ENCODE measurements at regions not wholly inside any gene's neighbourhood (a gene's known extent, or its start where the extent isn't known, plus 50 kb on each side); places are given as distances from the start of the nearest gene placed in this dataset.

GRCh38 chr6:65780691-65781090, 73.7 kb upstream of the EYS start:
- no peak overlapping the region for H3K27ac ChIP-seq
- H3K4me3 ChIP-seq (IDR thresholded peaks at IDR 0.05; ENCODE audit: insufficient read depth, low read depth, low read length), result no peak overlapping the region
- H3K36me3 ChIP-seq (ENCODE audit: insufficient read depth), result no peaks in the 10 kb centered on the region
- H4K20me1 ChIP-seq (ENCODE audit: insufficient read depth), result no peaks in the 10 kb centered on the region
- no peak overlapping the region for H3K4me2 ChIP-seq
- H3K27me3 ChIP-seq (ENCODE audit: insufficient read depth, low read depth), result no peaks in the 10 kb centered on the region
- no peak overlapping the region for H3K9ac ChIP-seq
- H3K4me1 ChIP-seq (ENCODE audit: low read depth, poor library complexity, severe bottlenecking), result no peaks in the 10 kb centered on the region
- H2AFZ ChIP-seq (ENCODE audit: low read depth), result no peak overlapping the region
- TF ChIP-seq CTCF (conservative IDR thresholded peaks at IDR 0.05; ENCODE audit: low read depth, low read length), result no peak
- H3K79me2 ChIP-seq (ENCODE audit: insufficient read depth, low read depth), result no peaks in the 10 kb centered on the region

GRCh38 chr6:65776332-65776731, 69.3 kb upstream of the EYS start:
- no peak for TF ChIP-seq CTCF (conservative IDR thresholded peaks at IDR 0.05; ENCODE audit: low read depth, low read length)
- H3K4me1 ChIP-seq (ENCODE audit: low read depth, poor library complexity, severe bottlenecking), result no peaks in the 10 kb centered on the region
- no peak overlapping the region for H3K4me3 ChIP-seq (IDR thresholded peaks at IDR 0.05; ENCODE audit: insufficient read depth, low read depth, low read length)
- H2AFZ ChIP-seq (ENCODE audit: low read depth), result no peak overlapping the region
- no peaks in the 10 kb centered on the region for H3K79me2 ChIP-seq (ENCODE audit: insufficient read depth, low read depth)
- H4K20me1 ChIP-seq (ENCODE audit: insufficient read depth), result no peaks in the 10 kb centered on the region
- no peak overlapping the region for H3K4me2 ChIP-seq
- no peak overlapping the region for H3K27ac ChIP-seq
- H3K36me3 ChIP-seq (ENCODE audit: insufficient read depth), result no peaks in the 10 kb centered on the region
- no peaks in the 10 kb centered on the region for H3K27me3 ChIP-seq (ENCODE audit: insufficient read depth, low read depth)
- no peak overlapping the region for H3K9ac ChIP-seq

GRCh38 chr6:65771946-65772345, 64.9 kb upstream of the EYS start:
- H3K9ac ChIP-seq, result no peak overlapping the region
- H2AFZ ChIP-seq (ENCODE audit: low read depth), result no peak overlapping the region
- H3K4me2 ChIP-seq, result no peak overlapping the region
- no peak overlapping the region for H3K27ac ChIP-seq
- no peaks in the 10 kb centered on the region for H3K36me3 ChIP-seq (ENCODE audit: insufficient read depth)
- no peaks in the 10 kb centered on the region for H3K4me1 ChIP-seq (ENCODE audit: low read depth, poor library complexity, severe bottlenecking)
- no peaks in the 10 kb centered on the region for H4K20me1 ChIP-seq (ENCODE audit: insufficient read depth)
- no peaks in the 10 kb centered on the region for H3K27me3 ChIP-seq (ENCODE audit: insufficient read depth, low read depth)
- H3K79me2 ChIP-seq (ENCODE audit: insufficient read depth, low read depth), result no peaks in the 10 kb centered on the region
- no peak for TF ChIP-seq CTCF (conservative IDR thresholded peaks at IDR 0.05; ENCODE audit: low read depth, low read length)
- no peak overlapping the region for H3K4me3 ChIP-seq (IDR thresholded peaks at IDR 0.05; ENCODE audit: insufficient read depth, low read depth, low read length)

GRCh38 chr6:65761890-65762289, 54.9 kb upstream of the EYS start:
- no peak overlapping the region for H3K27ac ChIP-seq
- H3K4me2 ChIP-seq, result no peak overlapping the region
- H3K27me3 ChIP-seq (ENCODE audit: insufficient read depth, low read depth), result no peaks in the 10 kb centered on the region
- H3K4me3 ChIP-seq (IDR thresholded peaks at IDR 0.05; ENCODE audit: insufficient read depth, low read depth, low read length), result no peak overlapping the region
- TF ChIP-seq CTCF (conservative IDR thresholded peaks at IDR 0.05; ENCODE audit: low read depth, low read length), result no peak
- H3K4me1 ChIP-seq (ENCODE audit: low read depth, poor library complexity, severe bottlenecking), result no peaks in the 10 kb centered on the region
- H2AFZ ChIP-seq (ENCODE audit: low read depth), result no peak overlapping the region
- H3K79me2 ChIP-seq (ENCODE audit: insufficient read depth, low read depth), result no peaks in the 10 kb centered on the region
- no peak overlapping the region for H3K9ac ChIP-seq
- no peaks in the 10 kb centered on the region for H3K36me3 ChIP-seq (ENCODE audit: insufficient read depth)
- no peaks in the 10 kb centered on the region for H4K20me1 ChIP-seq (ENCODE audit: insufficient read depth)

- no peak for TF ChIP-seq CTCF (conservative IDR thresholded peaks at IDR 0.05; ENCODE audit: low read depth, low read length)
- Histone ChIP-seq H4K20me1 (ENCODE audit: insufficient read depth) (no peaks in the 10 kb centered on the region), H3K27me3 (ENCODE audit: insufficient read depth, low read depth) (no peaks in the 10 kb centered on the region), H3K4me2 (no peak overlapping the region), H3K79me2 (ENCODE audit: insufficient read depth, low read depth) (no peaks in the 10 kb centered on the region), H3K36me3 (ENCODE audit: insufficient read depth) (no peaks in the 10 kb centered on the region), H3K9ac (no peak overlapping the region), H2AFZ (ENCODE audit: low read depth) (no peak overlapping the region), H3K4me3 (IDR thresholded peaks at IDR 0.05; ENCODE audit: insufficient read depth, low read depth, low read length) (no peak overlapping the region), H3K4me1 (ENCODE audit: low read depth, poor library complexity, severe bottlenecking) (no peaks in the 10 kb centered on the region), H3K27ac (no peak overlapping the region)
Measured at GRCh38 chr6:65760285-65760684, 53.3 kb upstream of the EYS start.
